SK-N-MC (cell line): ENCODE measurements at regions not wholly inside any gene's neighbourhood (a gene's known extent, or its start where the extent isn't known, plus 50 kb on each side); places are given as distances from the start of the nearest gene placed in this dataset.

Source experiments
- EZH2 ChIP-seq: fragments of 200-600 bp; sonication (generic); IDR thresholded peaks from one replicate; pipeline ENCODE4 v1.6.1; 2017; ENCODE audit warnings: antibody characterized with exemption
- FOXP2 ChIP-seq: optimal IDR thresholded peaks from 2 replicates; pipeline ENCODE3; 2011; ENCODE audit warnings: mild to moderate bottlenecking, moderate library complexity; ENCODE audit not compliant: insufficient read depth; ENCODE audit errors: extremely low read length, control extremely low read depth

GRCh38 chr18:38473535-38473934, 907.9 kb upstream of the CELF4 start:
- TF ChIP-seq EZH2 (no peak), FOXP2 (no peak)
